HG03064 (cell line): ENCODE measurements at regions not wholly inside any gene's neighbourhood (a gene's known extent, or its start where the extent isn't known, plus 50 kb on each side); places are given as distances from the start of the nearest gene placed in this dataset.
"Not testable (repeated sequence)": the region's sequence is repeated elsewhere in the genome, so short reads cannot be mapped to it uniquely, and the experiment has no call there.

Experiments used
- ATAC-seq: cut with Tn5 transposase; IDR thresholded peaks from one replicate; pipeline ENCODE4 v1.9.1; 2021; ENCODE audit warnings: low read depth; ENCODE audit not compliant: unreplicated experiment

DNA sequence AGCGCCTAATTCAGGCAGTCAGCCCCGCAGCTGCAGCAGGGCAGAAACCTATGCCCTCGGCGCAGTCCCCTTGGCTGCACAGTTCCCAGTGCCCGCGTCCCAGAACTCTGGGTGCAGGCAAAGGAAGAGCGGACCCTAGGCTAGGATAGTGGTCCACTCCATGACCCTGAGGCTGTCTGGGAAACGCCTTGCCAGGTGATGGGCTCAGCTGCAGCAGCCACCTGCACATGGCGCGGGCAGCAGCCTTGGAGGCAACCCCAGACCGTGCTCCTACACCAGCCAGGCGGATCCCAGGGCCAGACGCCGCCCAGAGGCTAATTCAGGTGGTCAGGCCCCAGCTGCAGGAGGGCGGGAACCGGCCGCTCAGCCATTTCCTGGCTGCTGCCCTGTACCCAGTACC lies 83.0 kb downstream of the POTEC start:
- ATAC-seq = not testable (repeated sequence)

GRCh38 chr18:14459826-14460225 lies 83.6 kb downstream of the POTEC start:
- not testable (repeated sequence) for ATAC-seq

GRCh38 chr18:14458009-14458945 lies 85.1 kb downstream of the POTEC start:
- ATAC-seq = not testable (repeated sequence)

DNA sequence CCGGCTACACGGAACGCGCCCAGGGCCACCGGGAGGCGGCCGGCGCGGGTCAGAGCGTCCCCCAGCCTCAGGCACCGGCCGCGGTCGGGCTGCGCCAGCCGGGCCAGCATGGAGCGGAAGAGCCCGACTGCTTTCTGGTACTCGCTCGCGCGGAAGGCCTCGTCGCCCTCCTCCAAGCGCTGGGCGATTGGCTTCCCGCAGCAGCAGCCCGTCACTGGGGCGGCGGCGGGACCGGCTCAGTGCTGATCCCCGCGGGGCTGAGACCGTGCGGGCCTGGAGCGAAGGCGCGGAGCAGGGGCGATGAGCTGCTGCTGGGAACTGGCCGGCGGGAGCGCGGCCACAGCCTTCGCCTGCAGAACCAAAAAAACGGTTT lies 92.8 kb downstream of the POTEC start:
- not testable (repeated sequence) for ATAC-seq

DNA sequence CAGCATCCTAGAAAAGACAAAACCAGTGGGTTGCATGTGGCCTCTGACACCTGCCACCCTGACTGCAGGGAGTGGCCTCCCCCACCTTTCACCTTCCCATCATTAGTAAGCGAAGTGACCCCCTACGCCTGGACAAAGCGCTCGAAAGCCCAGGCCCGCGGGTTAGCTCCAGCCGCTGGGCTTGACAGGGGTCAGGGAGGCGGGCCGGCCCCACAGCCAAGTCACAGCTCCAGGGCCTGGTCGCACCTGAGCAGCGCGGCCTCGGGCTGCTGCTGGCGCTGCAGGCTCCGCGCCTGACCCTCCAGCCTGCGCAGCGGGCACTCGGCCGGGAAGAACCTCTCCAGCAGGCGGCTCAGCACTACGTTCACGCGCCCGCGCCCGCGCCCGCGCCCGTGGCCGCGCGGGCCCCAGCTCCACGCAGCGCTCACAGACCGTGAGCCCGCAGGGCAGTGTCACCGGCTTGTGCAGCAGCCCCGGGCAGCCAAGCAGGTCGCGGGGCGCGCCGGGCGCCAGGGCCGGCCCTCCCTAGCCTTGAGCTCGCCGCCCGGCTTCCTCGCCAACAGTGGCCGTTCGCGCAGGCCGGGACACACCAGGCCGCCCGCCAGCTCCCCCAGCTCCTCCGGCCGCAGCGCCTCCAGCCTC lies 93.3 kb downstream of the POTEC start:
- ATAC-seq = not testable (repeated sequence)

- ATAC-seq = not testable (repeated sequence)
Measured at GRCh38 chr18:14449062-14449461, 94.3 kb downstream of the POTEC start.

DNA sequence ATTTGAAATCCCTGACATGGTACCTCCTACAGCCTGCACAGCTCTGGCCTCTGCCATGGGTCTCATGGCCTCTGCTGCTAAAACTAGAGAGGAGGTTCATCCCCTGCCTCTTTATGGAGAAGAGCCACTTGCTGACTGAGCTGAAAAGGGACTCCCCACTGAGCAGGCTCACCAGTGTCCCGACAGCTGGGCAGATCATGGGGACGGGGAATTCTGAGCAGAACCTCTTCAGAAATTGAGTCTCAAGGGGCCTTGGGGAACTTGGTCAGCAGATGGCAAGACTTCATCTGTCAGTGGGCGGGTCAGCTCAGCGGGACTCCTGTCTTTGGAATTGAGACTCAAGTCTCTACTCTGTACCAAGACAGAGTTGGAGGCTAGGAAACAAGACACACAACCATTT lies 95.7 kb downstream of the POTEC start:
- not testable (repeated sequence) for ATAC-seq

- not testable (repeated sequence) for ATAC-seq
Measured at GRCh38 chr18:14435460-14435859, 107.9 kb downstream of the POTEC start.

- ATAC-seq = not testable (repeated sequence)
Measured at GRCh38 chr18:14432371-14432770, 111.0 kb downstream of the POTEC start.

GRCh38 chr18:14431031-14431521 lies 112.3 kb downstream of the POTEC start:
- ATAC-seq = not testable (repeated sequence)

- ATAC-seq = not testable (repeated sequence)
Measured at GRCh38 chr18:14415806-14416205, 127.6 kb downstream of the POTEC start.

DNA sequence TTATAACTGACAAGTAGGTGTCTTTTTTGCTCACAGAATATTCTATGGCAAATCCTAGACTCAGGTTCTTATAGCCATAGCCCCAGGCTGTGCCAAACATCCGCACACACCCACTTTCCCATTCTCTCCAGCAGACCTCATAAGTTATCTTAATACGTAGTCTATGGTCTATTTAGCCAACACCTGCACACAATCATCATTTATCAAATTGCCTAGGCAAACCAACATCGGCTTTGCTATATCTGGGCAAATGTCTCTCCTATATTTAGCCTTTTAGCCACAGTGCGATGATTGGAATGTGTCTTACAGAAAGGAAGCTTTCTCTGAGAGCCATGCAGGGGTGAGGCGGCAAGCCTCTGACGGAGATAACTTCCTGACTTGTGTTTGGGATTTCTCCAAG lies 128.0 kb downstream of the POTEC start:
- ATAC-seq = not testable (repeated sequence)

DNA sequence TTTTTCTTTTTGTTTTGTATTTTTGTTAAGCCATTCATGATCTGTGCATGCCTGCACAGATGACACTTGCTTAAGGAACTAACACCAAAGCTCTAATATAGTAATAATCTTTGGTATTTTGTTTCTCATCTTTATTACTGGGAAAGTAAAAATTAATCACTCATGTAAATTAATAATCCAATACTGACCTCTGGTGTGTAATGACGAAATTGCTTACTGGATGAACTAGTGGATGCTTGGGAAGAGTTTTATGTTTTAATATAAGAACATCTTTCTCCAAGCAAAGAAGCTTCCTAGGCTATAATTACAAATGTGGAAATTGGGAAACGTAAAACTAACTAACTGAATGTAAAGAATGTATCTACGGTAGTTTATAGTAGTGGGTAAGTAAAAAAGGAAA lies 147.9 kb downstream of the POTEC start:
- ATAC-seq = not testable (repeated sequence)

DNA sequence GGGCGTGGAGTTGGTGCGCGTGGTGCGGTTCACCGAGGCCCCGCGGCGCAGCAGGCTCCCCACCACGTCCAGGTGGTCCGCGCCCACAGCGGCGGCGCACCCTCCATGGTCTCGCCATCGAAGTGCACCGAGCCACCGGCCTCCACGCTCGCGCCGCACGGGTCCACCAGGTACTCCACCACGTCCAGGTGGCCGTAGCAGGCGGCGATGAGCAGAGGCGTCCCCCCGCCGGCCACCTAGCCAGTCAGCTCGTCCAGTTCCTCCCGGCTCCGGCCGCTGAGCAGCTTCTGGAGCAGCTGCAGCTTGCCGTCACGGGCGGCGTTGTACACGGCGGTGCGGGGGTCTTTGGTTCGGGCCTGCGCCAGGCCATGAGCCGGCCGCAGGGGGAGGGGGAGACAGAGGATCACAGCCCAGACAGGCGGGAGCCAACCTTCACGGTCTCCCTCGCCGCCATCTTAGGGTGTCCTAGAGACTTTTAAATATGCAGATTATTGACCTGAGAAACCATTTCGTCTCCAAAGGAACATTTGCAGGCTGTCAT lies 149.8 kb downstream of the POTEC start:
- not testable (repeated sequence) for ATAC-seq

GRCh38 chr18:14392604-14393003 lies 150.8 kb downstream of the POTEC start:
- ATAC-seq = not testable (repeated sequence)

- ATAC-seq = not testable (repeated sequence)
Measured at GRCh38 chr18:14384961-14385360, 158.4 kb downstream of the POTEC start.

DNA sequence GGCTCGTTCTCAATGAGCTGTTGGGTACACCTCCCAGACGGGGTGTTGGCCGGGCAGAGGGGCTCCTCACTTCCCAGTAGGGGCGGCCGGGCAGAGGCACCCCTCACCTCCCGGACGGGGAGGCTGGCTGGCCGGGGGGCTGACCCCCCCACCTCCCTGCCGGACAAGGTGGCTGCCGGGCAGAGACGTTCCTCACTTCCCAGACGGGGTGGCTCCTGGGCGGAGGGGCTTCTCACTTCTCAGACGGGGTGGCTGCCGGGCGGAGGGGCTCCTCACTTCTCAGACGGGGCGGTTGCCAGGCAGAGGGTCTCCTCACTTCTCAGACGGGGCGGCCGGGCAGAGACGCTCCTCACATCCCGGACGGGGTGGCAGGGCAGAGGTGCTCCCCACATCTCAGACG lies 160.7 kb downstream of the POTEC start:
- not testable (repeated sequence) for ATAC-seq

- not testable (repeated sequence) for ATAC-seq
Measured at GRCh38 chr18:14379489-14379888, 163.9 kb downstream of the POTEC start.

DNA sequence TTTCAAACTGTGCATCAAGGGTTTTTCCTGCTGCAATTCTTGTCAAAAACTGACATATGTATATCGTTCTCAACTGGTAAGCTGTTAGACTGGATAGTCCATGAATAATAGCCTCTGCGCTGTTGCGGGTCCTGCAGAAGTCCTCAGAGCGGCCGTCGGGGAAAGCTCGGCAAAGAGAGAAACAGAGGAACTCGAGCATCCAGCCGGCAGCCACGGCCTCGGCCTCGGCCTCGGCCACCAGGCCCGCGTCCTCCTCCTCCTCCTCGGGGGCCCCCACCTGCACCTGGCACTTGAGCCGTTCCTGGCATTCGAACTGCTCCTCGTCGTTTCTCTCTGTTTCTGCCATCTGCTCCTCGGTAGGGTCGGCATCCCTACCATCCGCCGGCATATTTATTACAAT lies 165.0 kb downstream of the POTEC start:
- not testable (repeated sequence) for ATAC-seq

GRCh38 chr18:14361346-14361745 lies 182.1 kb downstream of the POTEC start:
- ATAC-seq = not testable (repeated sequence)
